NOMO-1 (cell line): ENCODE measurements at regions not wholly inside any gene's neighbourhood (a gene's known extent, or its start where the extent isn't known, plus 50 kb on each side); places are given as distances from the start of the nearest gene placed in this dataset.
"Not testable (repeated sequence)": the region's sequence is repeated elsewhere in the genome, so short reads cannot be mapped to it uniquely, and the experiment has no call there.

ENCODE experiments used
- DNase-seq, 2 experiments: peaks; one replicate each; lab custom pipeline; 2025; ENCODE audit not compliant: unreplicated experiment in 2 of 2; lab: John Stamatoyannopoulos, UW

- no peak for DNase-seq
These were observed 51.6 kb downstream of the RESF1 start for GRCh38 chr12:32010631-32011336.

- no peak for DNase-seq
These were observed 53.1 kb downstream of the RESF1 start for GRCh38 chr12:32012249-32012785.

GRCh38 chr12:32015036-32015435 lies 55.8 kb downstream of the RESF1 start:
- no peak for DNase-seq

GRCh38 chr12:32016680-32017482 lies 57.7 kb downstream of the RESF1 start:
- no peak for DNase-seq

- no peak for DNase-seq
These were observed 62.1 kb downstream of the RESF1 start for GRCh38 chr12:32021346-32021773.

- DNase-seq = not testable (repeated sequence)
These were observed 63.2 kb downstream of the RESF1 start for GRCh38 chr12:32022387-32022786.

GRCh38 chr12:32023861-32024260 lies 64.6 kb downstream of the RESF1 start:
- not testable (repeated sequence) for DNase-seq

GRCh38 chr12:32024884-32025592 lies 65.8 kb downstream of the RESF1 start:
- DNase-seq = no peak

- DNase-seq = no peak
These were observed 66.7 kb downstream of the RESF1 start for GRCh38 chr12:32025906-32026305.

GRCh38 chr12:32027684-32028365 lies 68.6 kb downstream of the RESF1 start:
- DNase-seq = peak; percentile 64 to 95

- DNase-seq = no peak
These were observed 70.9 kb downstream of the RESF1 start for GRCh38 chr12:32030151-32030550.

GRCh38 chr12:32030676-32031075 lies 71.5 kb downstream of the RESF1 start:
- DNase-seq = no peak

GRCh38 chr12:32031109-32031508 lies 71.9 kb downstream of the RESF1 start:
- no peak for DNase-seq

- DNase-seq = no peak
These were observed 73.1 kb downstream of the RESF1 start for GRCh38 chr12:32032205-32032810.

- DNase-seq = no peak
These were observed 73.2 kb upstream of the BICD1 start for GRCh38 chr12:32033406-32033805.

GRCh38 chr12:32034045-32034444 lies 72.6 kb upstream of the BICD1 start:
- DNase-seq = no peak

GRCh38 chr12:32036477-32037263 lies 70.0 kb upstream of the BICD1 start:
- DNase-seq = no peak

- no peak for DNase-seq
These were observed 67.3 kb upstream of the BICD1 start for GRCh38 chr12:32039347-32039746.

GRCh38 chr12:32039917-32040575 lies 66.6 kb upstream of the BICD1 start:
- DNase-seq = no peak
